ENCODE measurements at regions not wholly inside any gene's neighbourhood (a gene's known extent, or its start where the extent isn't known, plus 50 kb on each side); places are given as distances from the start of the nearest gene placed in this dataset.

DNA sequence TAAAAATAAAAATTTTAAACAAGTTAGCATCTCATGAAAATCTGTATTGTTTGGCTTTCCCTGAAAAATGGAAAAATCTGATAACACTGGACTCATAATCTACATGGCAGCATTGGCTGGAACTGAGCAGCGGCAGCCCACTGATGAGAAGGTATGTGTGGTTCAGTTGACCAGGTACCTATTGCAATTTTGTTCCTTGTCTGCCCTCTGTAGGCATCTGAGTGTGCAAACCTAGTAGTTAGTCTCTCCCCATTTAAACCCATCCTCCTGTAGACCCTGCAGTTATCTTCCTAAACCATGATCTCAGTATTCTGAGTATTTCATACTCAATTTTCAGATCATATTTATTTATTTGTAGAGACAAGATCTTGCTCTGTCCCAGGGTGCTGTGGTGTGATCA, 59.4 kb upstream of the SERBP1 start:
- H3K27me3 Mint-ChIP-seq (ENCODE audit: insufficient read depth, low read depth) = peaks cover 8% of the 10 kb centered on the region
- no peaks in the 10 kb centered on the region for H4K20me1 ChIP-seq (ENCODE audit: low read depth)
- no peak overlapping the region for H3K4me3 ChIP-seq
- H2AFZ ChIP-seq (replicated peaks) = no peak overlapping the region
- H3K79me2 ChIP-seq (ENCODE audit: low read depth) = no peaks in the 10 kb centered on the region
- no peak overlapping the region for H3K27ac ChIP-seq
- H3K9me3 ChIP-seq (ENCODE audit: low read depth) = no peaks in the 10 kb centered on the region
- H3K36me3 Mint-ChIP-seq = no peaks in the 10 kb centered on the region
- H3K9me3 Mint-ChIP-seq = no peaks in the 10 kb centered on the region
- H3K36me3 ChIP-seq = no peaks in the 10 kb centered on the region
- no peak overlapping the region for H3K4me3 Mint-ChIP-seq
- no peak overlapping the region for H3K4me2 ChIP-seq
- TF ChIP-seq EZH2 (IDR thresholded peaks at IDR 0.05) = no peak
- TF ChIP-seq EZH2phosphoT487 (IDR thresholded peaks at IDR 0.05) = no peak
- TF ChIP-seq, protein P1, sequence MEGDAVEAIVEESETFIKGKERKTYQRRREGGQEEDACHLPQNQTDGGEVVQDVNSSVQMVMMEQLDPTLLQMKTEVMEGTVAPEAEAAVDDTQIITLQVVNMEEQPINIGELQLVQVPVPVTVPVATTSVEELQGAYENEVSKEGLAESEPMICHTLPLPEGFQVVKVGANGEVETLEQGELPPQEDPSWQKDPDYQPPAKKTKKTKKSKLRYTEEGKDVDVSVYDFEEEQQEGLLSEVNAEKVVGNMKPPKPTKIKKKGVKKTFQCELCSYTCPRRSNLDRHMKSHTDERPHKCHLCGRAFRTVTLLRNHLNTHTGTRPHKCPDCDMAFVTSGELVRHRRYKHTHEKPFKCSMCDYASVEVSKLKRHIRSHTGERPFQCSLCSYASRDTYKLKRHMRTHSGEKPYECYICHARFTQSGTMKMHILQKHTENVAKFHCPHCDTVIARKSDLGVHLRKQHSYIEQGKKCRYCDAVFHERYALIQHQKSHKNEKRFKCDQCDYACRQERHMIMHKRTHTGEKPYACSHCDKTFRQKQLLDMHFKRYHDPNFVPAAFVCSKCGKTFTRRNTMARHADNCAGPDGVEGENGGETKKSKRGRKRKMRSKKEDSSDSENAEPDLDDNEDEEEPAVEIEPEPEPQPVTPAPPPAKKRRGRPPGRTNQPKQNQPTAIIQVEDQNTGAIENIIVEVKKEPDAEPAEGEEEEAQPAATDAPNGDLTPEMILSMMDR (IDR thresholded peaks at IDR 0.05) = peak; percentile 38
- peaks cover 7% of the 10 kb centered on the region for H3K4me1 ChIP-seq
- H3K4me1 Mint-ChIP-seq = peaks cover 3% of the 10 kb centered on the region
- no peak overlapping the region for H3K27ac Mint-ChIP-seq
- no peak overlapping the region for H3K9ac ChIP-seq
- peak; percentile 39 for DNase-seq (ENCODE audit: low spot score)
- no peaks in the 10 kb centered on the region for H3K27me3 ChIP-seq
- peaks cover 11% of the 10 kb centered on the region for H3F3A ChIP-seq (ENCODE audit: low read depth)

DNA sequence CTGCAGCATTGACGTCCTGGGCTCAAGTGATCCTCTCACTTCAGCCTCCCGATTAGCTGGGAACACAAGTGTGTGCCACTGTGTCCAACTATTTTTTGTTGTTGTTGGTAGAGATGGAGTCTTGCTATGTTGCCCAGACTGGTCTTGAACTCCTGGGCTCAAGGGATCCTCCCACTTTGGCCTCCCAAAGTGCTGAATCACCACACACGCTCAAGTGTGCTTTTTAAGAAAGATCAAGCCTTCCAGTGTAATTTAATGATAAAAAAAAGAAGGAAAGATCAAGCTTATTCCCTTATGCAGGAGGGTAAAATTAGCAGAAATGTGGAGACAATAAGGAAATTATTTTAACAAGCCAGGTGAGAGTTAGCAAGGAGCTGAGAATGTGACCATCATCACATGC, 61.1 kb upstream of the SERBP1 start:
- Histone ChIP-seq H3K9ac (no peak overlapping the region), H3F3A (ENCODE audit: low read depth) (no peaks in the 10 kb centered on the region), H3K4me1 (no peaks in the 10 kb centered on the region), H3K36me3 (no peaks in the 10 kb centered on the region), H3K9me3 (ENCODE audit: low read depth) (no peaks in the 10 kb centered on the region), H3K79me2 (ENCODE audit: low read depth) (no peaks in the 10 kb centered on the region), H3K27me3 (no peaks in the 10 kb centered on the region), H2AFZ (replicated peaks) (no peak overlapping the region), H3K27ac (no peak overlapping the region), H4K20me1 (ENCODE audit: low read depth) (no peaks in the 10 kb centered on the region), H3K4me2 (no peak overlapping the region), H3K4me3 (no peak overlapping the region)
- H3K36me3 Mint-ChIP-seq = no peaks in the 10 kb centered on the region
- TF ChIP-seq EZH2phosphoT487 (IDR thresholded peaks at IDR 0.05) = no peak
- TF ChIP-seq, protein P1 (IDR thresholded peaks at IDR 0.05) = no peak
- TF ChIP-seq EZH2 (IDR thresholded peaks at IDR 0.05) = no peak
- H3K27ac Mint-ChIP-seq = no peak overlapping the region
- H3K4me3 Mint-ChIP-seq = no peak overlapping the region
- H3K4me1 Mint-ChIP-seq = no peaks in the 10 kb centered on the region
- no peak for DNase-seq (ENCODE audit: low spot score)
- no peaks in the 10 kb centered on the region for H3K9me3 Mint-ChIP-seq
- H3K27me3 Mint-ChIP-seq (ENCODE audit: insufficient read depth, low read depth) = peaks cover 9% of the 10 kb centered on the region

- no peak overlapping the region for H3K9ac ChIP-seq
- H2AFZ ChIP-seq (replicated peaks) = no peak overlapping the region
- no peaks in the 10 kb centered on the region for H4K20me1 ChIP-seq (ENCODE audit: low read depth)
- H3F3A ChIP-seq (ENCODE audit: low read depth) = no peaks in the 10 kb centered on the region
- H3K9me3 Mint-ChIP-seq = no peaks in the 10 kb centered on the region
- H3K79me2 ChIP-seq (ENCODE audit: low read depth) = no peaks in the 10 kb centered on the region
- DNase-seq (ENCODE audit: low spot score) = no peak
- no peaks in the 10 kb centered on the region for H3K36me3 Mint-ChIP-seq
- no peak overlapping the region for H3K4me3 Mint-ChIP-seq
- H3K27me3 Mint-ChIP-seq (ENCODE audit: insufficient read depth, low read depth) = peaks cover 7% of the 10 kb centered on the region
- no peaks in the 10 kb centered on the region for H3K9me3 ChIP-seq (ENCODE audit: low read depth)
- no peaks in the 10 kb centered on the region for H3K27me3 ChIP-seq
- H3K4me1 ChIP-seq = no peaks in the 10 kb centered on the region
- H3K27ac ChIP-seq = no peak overlapping the region
- TF ChIP-seq EZH2phosphoT487 (IDR thresholded peaks at IDR 0.05) (no peak), EZH2 (IDR thresholded peaks at IDR 0.05) (no peak)
- TF ChIP-seq, protein P1 (IDR thresholded peaks at IDR 0.05) = no peak
- H3K4me1 Mint-ChIP-seq = no peaks in the 10 kb centered on the region
- H3K4me2 ChIP-seq = no peak overlapping the region
- no peak overlapping the region for H3K27ac Mint-ChIP-seq
- no peak overlapping the region for H3K4me3 ChIP-seq
- no peaks in the 10 kb centered on the region for H3K36me3 ChIP-seq
These were observed 62.9 kb upstream of the SERBP1 start for GRCh38 chr1:67493148-67493547.
